ENCODE measurements at regions not wholly inside any gene's neighbourhood (a gene's known extent, or its start where the extent isn't known, plus 50 kb on each side); places are given as distances from the start of the nearest gene placed in this dataset.

- no peak for FAIRE-seq
- DNase-seq (ENCODE audit: insufficient read length, low spot score): no peak
- TF ChIP-seq POLR2A (IDR thresholded peaks at IDR 0.05; ENCODE audit: low read depth, low read length): no peak
Observed at GRCh38 chr12:115355301-115355700, 671.3 kb upstream of the TBX3 start.

- DNase-seq (ENCODE audit: insufficient read length, low spot score) (peak; percentile 61), FAIRE-seq (peak; percentile 90)
Observed at GRCh38 chr12:115354007-115354890, 670.3 kb upstream of the TBX3 start.

GRCh38 chr12:115353467-115353866, 669.5 kb upstream of the TBX3 start:
- DNase-seq (ENCODE audit: insufficient read length, low spot score) (no peak), FAIRE-seq (no peak)
- TF ChIP-seq POLR2A (IDR thresholded peaks at IDR 0.05; ENCODE audit: low read depth, low read length): no peak

More at GRCh38 chr12:115354007-115354890, 670.3 kb upstream of the TBX3 start:
- peak; percentile 43; the same call in 1 of the 2 replicates for TF ChIP-seq POLR2A (IDR thresholded peaks at IDR 0.05; ENCODE audit: low read depth, low read length)

DNA sequence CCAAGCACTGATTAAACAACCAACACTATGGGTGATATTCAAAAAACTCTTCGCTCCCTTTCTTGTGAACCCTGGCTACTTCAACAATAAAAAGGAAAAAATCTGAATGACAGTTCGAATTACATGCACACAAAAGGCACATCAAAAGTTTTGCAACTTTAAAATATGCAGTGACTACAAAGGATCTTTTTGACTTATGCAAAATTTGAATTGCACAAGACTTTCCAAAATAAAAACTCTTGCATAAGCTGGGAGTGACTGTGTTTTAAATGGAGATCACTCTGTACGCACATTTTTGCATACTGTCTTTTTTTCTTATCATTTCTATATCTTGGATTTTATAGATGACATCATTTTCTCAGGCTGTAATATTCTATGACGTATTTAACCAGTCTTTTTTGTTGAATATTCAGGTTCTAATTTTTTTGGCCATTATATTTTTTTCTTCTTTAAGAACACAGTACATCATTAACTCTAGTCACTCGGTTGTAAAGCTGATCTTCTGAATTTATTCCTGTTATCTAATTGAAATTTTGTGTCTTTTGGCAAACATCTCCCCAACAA, 667.6 kb upstream of the TBX3 start:
- no peak for FAIRE-seq
- no peak for TF ChIP-seq POLR2A (IDR thresholded peaks at IDR 0.05; ENCODE audit: low read depth, low read length)
- no peak for DNase-seq (ENCODE audit: insufficient read length, low spot score)

GRCh38 chr12:115349711-115350110, 665.7 kb upstream of the TBX3 start:
- FAIRE-seq: no peak
- TF ChIP-seq POLR2A (IDR thresholded peaks at IDR 0.05; ENCODE audit: low read depth, low read length): no peak
- DNase-seq (ENCODE audit: insufficient read length, low spot score): no peak

DNA sequence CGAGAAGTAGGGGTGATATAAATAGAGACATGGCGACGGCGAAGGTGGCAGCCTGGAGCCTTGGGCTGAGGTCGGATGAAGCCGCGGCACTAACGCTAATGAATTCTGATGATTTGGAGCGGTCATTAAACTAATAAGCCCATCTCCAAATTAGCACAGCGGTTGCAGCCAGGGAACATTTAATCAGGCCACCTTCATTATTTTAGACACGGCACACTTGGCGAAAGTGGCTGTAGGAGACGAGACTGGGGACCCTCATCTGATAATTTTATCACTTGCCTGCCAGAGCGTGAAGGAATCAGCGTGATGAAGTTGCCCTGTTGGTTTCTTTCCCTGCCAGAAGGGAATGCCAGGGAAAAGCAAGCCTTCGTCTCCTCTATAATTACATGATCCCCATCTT, 664.3 kb upstream of the TBX3 start:
- FAIRE-seq (no peak), DNase-seq (ENCODE audit: insufficient read length, low spot score) (no peak)
- no peak for TF ChIP-seq POLR2A (IDR thresholded peaks at IDR 0.05; ENCODE audit: low read depth, low read length)

- TF ChIP-seq POLR2A (IDR thresholded peaks at IDR 0.05; ENCODE audit: low read depth, low read length): no peak
- FAIRE-seq: no peak
Observed at GRCh38 chr12:115343601-115344000, 659.6 kb upstream of the TBX3 start.

DNA sequence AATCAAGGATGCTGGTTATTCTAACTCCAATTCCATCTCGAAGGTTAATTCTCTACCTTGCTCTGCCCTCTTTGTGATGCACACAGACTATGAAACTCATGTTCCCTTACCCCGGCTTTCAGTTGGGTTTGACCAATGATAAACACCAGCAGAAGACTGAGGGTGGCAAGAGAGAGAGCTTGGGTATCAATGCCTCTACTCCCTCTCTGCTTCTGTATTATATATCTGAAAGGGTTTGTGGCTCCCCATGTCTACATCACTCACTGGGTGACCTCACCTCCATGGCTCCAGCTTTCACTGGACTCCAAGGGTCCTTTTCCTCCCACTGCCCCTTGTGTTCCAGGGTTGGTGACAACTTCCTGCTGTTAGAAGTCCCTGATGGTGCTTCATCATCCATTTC, 659.0 kb upstream of the TBX3 start:
- no peak for FAIRE-seq
- TF ChIP-seq POLR2A (IDR thresholded peaks at IDR 0.05; ENCODE audit: low read depth, low read length): no peak
- no peak for DNase-seq (ENCODE audit: insufficient read length, low spot score)

More at GRCh38 chr12:115343601-115344000, 659.6 kb upstream of the TBX3 start:
- DNase-seq (ENCODE audit: insufficient read length, low spot score): no peak

DNA sequence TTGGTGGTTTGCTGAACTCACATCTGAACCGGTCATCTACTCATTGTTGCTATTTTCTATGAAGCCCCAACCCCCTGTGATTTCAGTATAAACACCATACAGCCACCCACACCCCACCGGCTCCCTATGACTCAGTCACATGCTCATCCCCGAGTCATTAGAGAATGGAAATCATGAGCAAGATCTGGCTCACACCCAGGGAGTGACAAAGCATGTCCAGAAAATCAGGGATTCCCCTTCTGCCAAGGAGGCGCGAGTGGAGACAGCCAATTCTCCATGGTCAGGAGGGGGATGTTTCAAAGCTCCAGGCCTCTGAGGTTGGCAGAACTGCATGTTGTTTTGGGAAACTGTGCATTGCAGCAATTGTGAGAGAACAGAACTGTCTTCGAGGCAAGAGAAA, 657.5 kb upstream of the TBX3 start:
- DNase-seq (ENCODE audit: insufficient read length, low spot score) (peak; percentile 67), FAIRE-seq (peak; percentile 99)
- no peak for TF ChIP-seq POLR2A (IDR thresholded peaks at IDR 0.05; ENCODE audit: low read depth, low read length)

DNA sequence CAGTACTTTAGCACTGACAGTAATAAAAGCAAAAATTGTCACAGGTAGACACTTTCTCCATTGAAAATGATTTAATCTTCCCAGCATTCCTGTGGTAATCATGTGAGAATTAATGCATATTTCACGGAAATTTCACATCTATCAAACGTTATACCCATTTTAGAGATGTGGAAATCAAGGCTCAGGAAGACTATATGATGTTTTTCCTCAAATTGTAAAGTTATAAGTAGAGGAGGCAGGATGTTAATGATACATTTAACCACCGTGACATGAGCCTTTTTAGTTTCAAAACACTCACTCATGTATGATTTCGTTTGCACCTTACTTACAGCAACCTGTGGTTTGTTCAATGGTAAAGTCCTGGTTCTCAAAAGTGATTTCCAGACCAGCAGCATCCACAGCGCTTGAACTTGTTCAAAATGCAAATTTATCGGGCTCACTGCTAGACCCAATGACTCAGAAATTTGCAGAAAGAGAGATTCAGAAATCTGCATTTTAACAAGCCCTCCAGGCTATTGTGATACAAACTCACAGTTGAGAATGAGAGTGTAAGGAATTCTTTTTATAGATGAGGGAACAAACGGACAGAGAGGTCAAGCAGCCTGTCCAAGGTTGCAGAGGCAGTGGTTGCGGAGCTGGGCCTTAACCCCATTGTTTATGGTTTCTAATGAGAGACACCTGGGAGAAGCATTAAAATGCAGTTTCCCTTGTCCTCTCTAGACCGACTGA, 654.8 kb upstream of the TBX3 start:
- TF ChIP-seq POLR2A (IDR thresholded peaks at IDR 0.05; ENCODE audit: low read depth, low read length): no peak
- FAIRE-seq (no peak), DNase-seq (ENCODE audit: insufficient read length, low spot score) (no peak)

- DNase-seq (ENCODE audit: insufficient read length, low spot score) (peak; percentile 60), FAIRE-seq (peak; percentile 89)
- TF ChIP-seq POLR2A (IDR thresholded peaks at IDR 0.05; ENCODE audit: low read depth, low read length): no peak
Observed at GRCh38 chr12:115337693-115338543, 653.9 kb upstream of the TBX3 start.

- FAIRE-seq (no peak), DNase-seq (ENCODE audit: insufficient read length, low spot score) (no peak)
- no peak for TF ChIP-seq POLR2A (IDR thresholded peaks at IDR 0.05; ENCODE audit: low read depth, low read length)
Observed at GRCh38 chr12:115336506-115336905, 652.5 kb upstream of the TBX3 start.

- no peak for FAIRE-seq
- no peak for DNase-seq (ENCODE audit: insufficient read length, low spot score)
- no peak for TF ChIP-seq POLR2A (IDR thresholded peaks at IDR 0.05; ENCODE audit: low read depth, low read length)
Observed at GRCh38 chr12:115335594-115335993, 651.6 kb upstream of the TBX3 start.

Data from H54 (cell line).